ENCODE measurements at regions not wholly inside any gene's neighbourhood (a gene's known extent, or its start where the extent isn't known, plus 50 kb on each side); places are given as distances from the start of the nearest gene placed in this dataset.
A peak's percentile ranks its signal among the peaks of the same experiment; 100 is the strongest.
"Not testable (repeated sequence)": the region's sequence is repeated elsewhere in the genome, so short reads cannot be mapped to it uniquely, and the experiment has no call there.

DNA sequence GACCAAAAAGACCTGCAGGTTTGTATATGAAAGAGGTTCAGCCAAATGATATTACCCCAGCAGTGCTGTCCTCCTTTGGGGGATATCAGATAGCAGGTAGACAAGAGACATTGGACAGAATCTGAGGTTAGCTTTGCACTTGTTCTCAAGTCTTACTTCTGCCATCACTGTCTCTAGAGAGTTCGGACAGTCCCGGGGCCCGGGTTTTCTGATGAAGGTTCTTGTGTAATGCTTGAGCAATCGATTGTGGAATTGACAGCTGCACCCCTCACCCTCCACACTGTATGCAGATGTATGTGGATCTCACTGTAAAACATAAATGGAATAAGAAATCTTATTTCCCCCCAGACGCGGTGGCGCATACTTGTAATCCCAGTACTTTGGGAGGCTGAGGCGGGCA lies 56.2 kb upstream of the MORC3 start:
- Histone ChIP-seq H3K79me2 (ENCODE audit: control insufficient read depth, insufficient read depth, low read length) (peaks cover 7% of the 10 kb centered on the region), H3K4me1 (ENCODE audit: control insufficient read depth in 2 of 2, insufficient read depth in 2 of 2, low read length in 2 of 2) (peaks cover 53 to 69% of the 10 kb centered on the region in 2 donors), H3K36me3 (replicated peaks in 1 of 2; ENCODE audit: control extremely low read depth in 1 of 2, control insufficient read depth in 1 of 2, extremely low read depth in 1 of 2, insufficient read depth in 2 of 2, low read length in 1 of 2) (peaks cover 1 to 47% of the 10 kb centered on the region in 2 experiments), H3K9me3 (ENCODE audit: control extremely low read depth in 1 of 3, control insufficient read depth in 2 of 3, insufficient read depth in 1 of 3, low read length in 2 of 3) (peaks cover 0 to 26% (median 6%) of the 10 kb centered on the region in 3 donors), H3K27ac (ENCODE audit: low read length in 2 of 2) (peak overlapping the region; percentile 13 to 72), H3K4me3 (ENCODE audit: control extremely low read depth in 1 of 5, extremely low read depth in 1 of 5, insufficient read depth in 1 of 5, low read depth in 2 of 5, low read length in 4 of 5) (no peak overlapping the region), H2AFZ (ENCODE audit: insufficient read depth, low read depth, low read length, poor library complexity, severe bottlenecking) (no peak overlapping the region), H3K9ac (ENCODE audit: low read length) (peak overlapping the region; percentile 0), H4K20me1 (ENCODE audit: control insufficient read depth, insufficient read depth, low read length, poor library complexity, severe bottlenecking) (no peaks in the 10 kb centered on the region), H3K27me3 (replicated peaks in 1 of 4; ENCODE audit: control extremely low read depth in 1 of 4, control insufficient read depth in 3 of 4, insufficient read depth in 4 of 4, low read length in 3 of 4) (no peaks in the 10 kb centered on the region), H3K4me2 (replicated peaks; ENCODE audit: low read depth, low read length, poor library complexity, severe bottlenecking) (peak overlapping the region; percentile 37)
- Mint-ChIP-seq H3K27me3 (no peaks in the 10 kb centered on the region), H3K27ac (peak overlapping the region; percentile 84), H3K9me3 (ENCODE audit: insufficient read depth) (peaks cover 4% of the 10 kb centered on the region), H3K4me3 (peak overlapping the region; percentile 32), H3K4me1 (peaks cover 57% of the 10 kb centered on the region)
- ATAC-seq (ENCODE audit: low read depth) (peak; percentile 49), DNase-seq (peak; percentile 38)
- TF ChIP-seq, protein P1, sequence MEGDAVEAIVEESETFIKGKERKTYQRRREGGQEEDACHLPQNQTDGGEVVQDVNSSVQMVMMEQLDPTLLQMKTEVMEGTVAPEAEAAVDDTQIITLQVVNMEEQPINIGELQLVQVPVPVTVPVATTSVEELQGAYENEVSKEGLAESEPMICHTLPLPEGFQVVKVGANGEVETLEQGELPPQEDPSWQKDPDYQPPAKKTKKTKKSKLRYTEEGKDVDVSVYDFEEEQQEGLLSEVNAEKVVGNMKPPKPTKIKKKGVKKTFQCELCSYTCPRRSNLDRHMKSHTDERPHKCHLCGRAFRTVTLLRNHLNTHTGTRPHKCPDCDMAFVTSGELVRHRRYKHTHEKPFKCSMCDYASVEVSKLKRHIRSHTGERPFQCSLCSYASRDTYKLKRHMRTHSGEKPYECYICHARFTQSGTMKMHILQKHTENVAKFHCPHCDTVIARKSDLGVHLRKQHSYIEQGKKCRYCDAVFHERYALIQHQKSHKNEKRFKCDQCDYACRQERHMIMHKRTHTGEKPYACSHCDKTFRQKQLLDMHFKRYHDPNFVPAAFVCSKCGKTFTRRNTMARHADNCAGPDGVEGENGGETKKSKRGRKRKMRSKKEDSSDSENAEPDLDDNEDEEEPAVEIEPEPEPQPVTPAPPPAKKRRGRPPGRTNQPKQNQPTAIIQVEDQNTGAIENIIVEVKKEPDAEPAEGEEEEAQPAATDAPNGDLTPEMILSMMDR (IDR thresholded peaks at IDR 0.05): no peak
- TF ChIP-seq EZH2 (IDR thresholded peaks at IDR 0.05; ENCODE audit: borderline replicate concordance, insufficient read depth, low read depth, low read length, poor library complexity, severe bottlenecking): no peak
- CTCF ChIA-PET: interaction anchor here (0.7 to 4.1 kb wide), 14 partner anchors 9 to 128 kb away, joined by 3 to 15 read pairs (median 4); partner anchors contain the start of gene MORC3
- intact Hi-C loops (cut with micrococcal nuclease): loop anchor here (1.0 kb wide), 1 partner anchor 8 kb away; no protein-coding TSS in a partner anchor
- POLR2A ChIA-PET: interaction anchor here (0.5 to 3.1 kb wide), 10 partner anchors 9 to 808 kb away, joined by 3 to 16 read pairs (median 4); partner anchors contain the start of gene MORC3
- no CpG with 5 or more reads among the region's 8 CpGs for WGBS (ENCODE audit: insufficient coverage)

DNA sequence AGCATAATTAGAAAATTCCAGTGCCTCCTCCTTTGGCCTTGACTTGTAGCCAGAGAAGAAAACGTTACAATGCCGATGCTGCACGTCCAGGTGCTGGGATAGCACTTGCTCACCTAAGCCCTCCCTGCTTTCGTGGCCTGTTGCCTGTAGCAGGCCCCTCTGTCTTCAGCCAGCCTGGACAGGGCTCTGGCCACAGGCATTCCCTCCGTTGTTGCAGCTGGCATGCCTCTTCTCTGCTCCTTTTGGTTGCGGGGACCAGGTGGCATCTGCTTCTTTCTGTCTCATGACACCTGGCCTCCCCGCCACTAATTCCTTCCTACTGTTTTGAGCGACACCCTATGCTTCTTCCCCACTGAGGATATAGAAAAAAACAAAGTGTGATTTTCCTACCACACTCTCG lies 54.6 kb upstream of the MORC3 start:
- CTCF ChIA-PET: interaction anchor here (0.7 to 1.7 kb wide), 2 partner anchors 9 to 31 kb away, joined by 3 to 5 read pairs; no protein-coding TSS in a partner anchor
- Histone ChIP-seq H3K9ac (ENCODE audit: low read length) (no peak overlapping the region), H3K79me2 (ENCODE audit: control insufficient read depth, insufficient read depth, low read length) (no peaks in the 10 kb centered on the region), H3K4me1 (ENCODE audit: control insufficient read depth in 2 of 2, insufficient read depth in 2 of 2, low read length in 2 of 2) (peaks cover 40 to 53% of the 10 kb centered on the region in 2 donors), H3K4me3 (ENCODE audit: control extremely low read depth in 1 of 5, extremely low read depth in 1 of 5, insufficient read depth in 1 of 5, low read depth in 2 of 5, low read length in 4 of 5) (no peak overlapping the region), H3K27ac (ENCODE audit: low read length in 2 of 2) (no peak overlapping the region), H3K4me2 (replicated peaks; ENCODE audit: low read depth, low read length, poor library complexity, severe bottlenecking) (no peak overlapping the region), H2AFZ (ENCODE audit: insufficient read depth, low read depth, low read length, poor library complexity, severe bottlenecking) (no peak overlapping the region), H3K27me3 (replicated peaks in 1 of 4; ENCODE audit: control extremely low read depth in 1 of 4, control insufficient read depth in 3 of 4, insufficient read depth in 4 of 4, low read length in 3 of 4) (no peaks in the 10 kb centered on the region), H3K36me3 (replicated peaks in 1 of 2; ENCODE audit: control extremely low read depth in 1 of 2, control insufficient read depth in 1 of 2, extremely low read depth in 1 of 2, insufficient read depth in 2 of 2, low read length in 1 of 2) (peaks cover 0 to 49% of the 10 kb centered on the region in 2 experiments), H4K20me1 (ENCODE audit: control insufficient read depth, insufficient read depth, low read length, poor library complexity, severe bottlenecking) (no peaks in the 10 kb centered on the region), H3K9me3 (ENCODE audit: control extremely low read depth in 1 of 3, control insufficient read depth in 2 of 3, insufficient read depth in 1 of 3, low read length in 2 of 3) (peaks cover 0 to 27% (median 6%) of the 10 kb centered on the region in 3 donors)
- ATAC-seq (ENCODE audit: low read depth) (no peak), DNase-seq (no peak)
- Mint-ChIP-seq H3K9me3 (ENCODE audit: insufficient read depth) (peaks cover 4% of the 10 kb centered on the region), H3K4me3 (no peak overlapping the region), H3K27me3 (no peaks in the 10 kb centered on the region), H3K4me1 (peaks cover 44% of the 10 kb centered on the region), H3K27ac (peak overlapping the region; percentile 17)
- intact Hi-C loops (cut with micrococcal nuclease): no loop called here
- no peak for TF ChIP-seq EZH2 (IDR thresholded peaks at IDR 0.05; ENCODE audit: borderline replicate concordance, insufficient read depth, low read depth, low read length, poor library complexity, severe bottlenecking)
- TF ChIP-seq, protein P1 (IDR thresholded peaks at IDR 0.05): no peak
- WGBS (ENCODE audit: insufficient coverage): 86% methylated on average over 8 of the region's 9 CpGs
- POLR2A ChIA-PET: interaction anchor here (0.9 to 1.0 kb wide), 2 partner anchors 11 to 18 kb away, joined by 3 to 4 read pairs; no protein-coding TSS in a partner anchor

GRCh38 chr21:36267828-36268227 lies 52.2 kb upstream of the MORC3 start:
- H3K4me2 ChIP-seq (replicated peaks; ENCODE audit: low read depth, low read length, poor library complexity, severe bottlenecking); H3K27me3 ChIP-seq (replicated peaks in 1 of 4; ENCODE audit: control extremely low read depth in 1 of 4, control insufficient read depth in 3 of 4, insufficient read depth in 4 of 4, low read length in 3 of 4); ATAC-seq (ENCODE audit: low read depth); H3K9me3 Mint-ChIP-seq (ENCODE audit: insufficient read depth); H3K79me2 ChIP-seq (ENCODE audit: control insufficient read depth, insufficient read depth, low read length); intact Hi-C loops (cut with micrococcal nuclease); H3K27me3 Mint-ChIP-seq; H3K9ac ChIP-seq (ENCODE audit: low read length); H3K4me3 ChIP-seq (ENCODE audit: control extremely low read depth in 1 of 5, extremely low read depth in 1 of 5, insufficient read depth in 1 of 5, low read depth in 2 of 5, low read length in 4 of 5); H2AFZ ChIP-seq (ENCODE audit: insufficient read depth, low read depth, low read length, poor library complexity, severe bottlenecking); H3K4me3 Mint-ChIP-seq; H4K20me1 ChIP-seq (ENCODE audit: control insufficient read depth, insufficient read depth, low read length, poor library complexity, severe bottlenecking); DNase-seq: not testable (repeated sequence)
- Mint-ChIP-seq H3K27ac (peak overlapping the region; percentile 88), H3K4me1 (peaks cover 27% of the 10 kb centered on the region)
- POLR2A ChIA-PET: interaction anchor here (1.2 kb wide), 1 partner anchor 31 kb away, joined by 3 read pairs; no protein-coding TSS in a partner anchor
- peaks cover 0 to 47% of the 10 kb centered on the region in 2 experiments for H3K36me3 ChIP-seq (replicated peaks in 1 of 2; ENCODE audit: control extremely low read depth in 1 of 2, control insufficient read depth in 1 of 2, extremely low read depth in 1 of 2, insufficient read depth in 2 of 2, low read length in 1 of 2)
- 6% methylated on average over 2 of the region's 6 CpGs for WGBS (ENCODE audit: insufficient coverage)
- CTCF ChIA-PET: interaction anchor here (0.7 kb wide), 1 partner anchor 18 kb away, joined by 4 read pairs; no protein-coding TSS in a partner anchor
- H3K9me3 ChIP-seq (ENCODE audit: control extremely low read depth in 1 of 3, control insufficient read depth in 2 of 3, insufficient read depth in 1 of 3, low read length in 2 of 3): peaks cover 0 to 24% (median 6%) of the 10 kb centered on the region in 3 donors
- H3K27ac ChIP-seq (ENCODE audit: low read length in 2 of 2): peak overlapping the region in 1 of 2 donors; percentile 27
- H3K4me1 ChIP-seq (ENCODE audit: control insufficient read depth in 2 of 2, insufficient read depth in 2 of 2, low read length in 2 of 2): peaks cover 19 to 31% of the 10 kb centered on the region in 2 donors

Data from B cell (primary cell).